Heart right ventricle (tissue), 16 donors: ENCODE measurements at regions not wholly inside any gene's neighbourhood (a gene's known extent, or its start where the extent isn't known, plus 50 kb on each side); places are given as distances from the start of the nearest gene placed in this dataset.

Experiments used
- ATAC-seq, 8 donors: fragments of 200-7000 bp; cut with Tn5 transposase; one replicate each; pipeline ENCODE4 v1.9.1; 2020; ENCODE audit warnings: mild to moderate bottlenecking in 8 of 8, moderate library complexity in 8 of 8, moderate number of reproducible peaks in 1 of 8
- DNase-seq, 2 donors: peaks; one replicate each; pipeline ENCODE4 v3.0.0-alpha.2; 2020
- H3K27ac ChIP-seq, 10 donors: fragments of 200-600 bp; sonication (generic) in 2 of 10; one replicate each; pipeline versions ENCODE4 v1.5.0 to v1.8.0; 2020 to 2022; ENCODE audit warnings: mild to moderate bottlenecking in 3 of 10
- H3K27me3 ChIP-seq, 7 donors: fragments of 200-600 bp; one replicate each; pipeline ENCODE4 v1.8.0; 2021 to 2022; ENCODE audit warnings: mild to moderate bottlenecking in 2 of 7
- H3K36me3 ChIP-seq, 9 donors: fragments of 200-600 bp; sonication (generic) in 1 of 9; one replicate each; pipeline versions ENCODE4 v1.5.0 to v1.8.0; 2020 to 2022; ENCODE audit warnings: mild to moderate bottlenecking in 2 of 9
- H3K4me1 ChIP-seq, 9 donors: fragments of 200-600 bp; sonication (generic) in 1 of 9; one replicate each; pipeline versions ENCODE4 v1.5.0 to v1.8.0; 2020 to 2022; ENCODE audit warnings: mild to moderate bottlenecking in 4 of 9
- H3K4me3 ChIP-seq, 10 donors: fragments of 200-600 bp; sonication (generic) in 2 of 10; one replicate each; pipeline versions ENCODE4 v1.5.0 to v1.8.0; 2020 to 2022; ENCODE audit warnings: mild to moderate bottlenecking in 7 of 10, moderate library complexity in 2 of 10
- H3K9me3 ChIP-seq, 11 donors: fragments of 200-600 bp in 10 of 11; sonication (generic) in 2 of 11; one replicate each; pipeline versions ENCODE4 v1.5.0 to v1.8.0; 2013 to 2022; ENCODE audit warnings: mild to moderate bottlenecking in 2 of 11, control low read depth in 1 of 11, moderate library complexity in 1 of 11
- WGBS, 2 donors: extraction: QIAGEN DNeasy Blood & Tissue Kit; methylation state at CpG; one replicate each; pipeline ENCODE4 v1.1.7; 2013; ENCODE audit warnings: inconsistent platforms in 1 of 2; 5-methylcytosine and 5-hydroxymethylcytosine counted together
- intact Hi-C, 10 donors: fragments of 100-400 bp; cut with DNase I; formaldehyde crosslinking; loops; one replicate each; pipeline versions ENCODE4 v1.11.1 to v1.14.2; 2022
- TF ChIP-seq, protein P1 (sequence below), 9 donors: fragments of 200-600 bp; sonication (generic) in 2 of 9; IDR thresholded peaks; one replicate each; pipeline versions ENCODE4 v1.5.0 to v1.8.0; 2021 to 2022; ENCODE audit warnings: antibody characterized with exemption in 9 of 9, mild to moderate bottlenecking in 5 of 9, moderate library complexity in 1 of 9
- donor health status: Arrhythmogenic right ventricular cardiomyopathy.
- donor health status: ischemic (EF 13 %, LVEDD 7.1; RV severe dilation, severe dysfunction).
- donor health status: healthy with polysubstance abuse.
- donor health status: DM: no; HTN: yes; CAD: no.
- donor health status: DM: no; HTN: no; CAD: no.
- donor health status: ischemic (EF 25% LVEDD 6.9; RV normal size, moderate dysfunction).
- donor health status: ischemic (EF 25% LVEDD 5.7; RV mildly dilated, moderate dysfunction).
- donor health status: healthy.
- donor health status: DM: yes; HTN: yes; CAD: no.
- donor health status: Ischemic cardiomyopathy.
- donor health status: ischemic (EF 35%, LVEDD 5.7; RV mildly dilated, moderate dysfunction).
- donor health status: nonischemic (EF 11% LVEDD 7.7; RV severe dilation, severe dysfunction).
- donor health status: DM: yes; HTN: yes; CAD: no.
- donor health status: PGD.
- donor health status: ischemic (EF 29% LVEDD 5.4; RV normal size, mild dysfunction).
- donor health status: nonischemic (EF 23%, LVEDD 6.1; RV moderate dilation, normal function).

DNA sequence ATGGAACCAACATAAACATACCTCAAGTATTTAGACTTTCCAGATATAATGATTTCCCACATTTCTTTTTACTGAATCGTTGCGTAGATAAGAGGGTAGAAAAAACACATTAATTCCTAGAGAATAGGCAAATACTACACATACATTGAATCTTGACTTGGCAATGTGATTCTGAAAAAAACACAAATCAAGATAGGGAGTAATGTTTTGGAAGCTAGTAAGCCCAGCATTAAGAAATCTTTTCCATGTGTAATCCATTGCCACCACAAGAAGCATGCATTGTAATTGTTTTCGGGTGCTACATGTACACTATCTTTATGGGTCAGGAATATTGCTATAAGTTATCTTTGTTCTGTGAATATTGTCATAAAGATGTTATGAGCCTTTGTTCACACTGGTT lies 269.8 kb upstream of the PDGFD start:
- no peak for DNase-seq
- TF ChIP-seq, protein P1, sequence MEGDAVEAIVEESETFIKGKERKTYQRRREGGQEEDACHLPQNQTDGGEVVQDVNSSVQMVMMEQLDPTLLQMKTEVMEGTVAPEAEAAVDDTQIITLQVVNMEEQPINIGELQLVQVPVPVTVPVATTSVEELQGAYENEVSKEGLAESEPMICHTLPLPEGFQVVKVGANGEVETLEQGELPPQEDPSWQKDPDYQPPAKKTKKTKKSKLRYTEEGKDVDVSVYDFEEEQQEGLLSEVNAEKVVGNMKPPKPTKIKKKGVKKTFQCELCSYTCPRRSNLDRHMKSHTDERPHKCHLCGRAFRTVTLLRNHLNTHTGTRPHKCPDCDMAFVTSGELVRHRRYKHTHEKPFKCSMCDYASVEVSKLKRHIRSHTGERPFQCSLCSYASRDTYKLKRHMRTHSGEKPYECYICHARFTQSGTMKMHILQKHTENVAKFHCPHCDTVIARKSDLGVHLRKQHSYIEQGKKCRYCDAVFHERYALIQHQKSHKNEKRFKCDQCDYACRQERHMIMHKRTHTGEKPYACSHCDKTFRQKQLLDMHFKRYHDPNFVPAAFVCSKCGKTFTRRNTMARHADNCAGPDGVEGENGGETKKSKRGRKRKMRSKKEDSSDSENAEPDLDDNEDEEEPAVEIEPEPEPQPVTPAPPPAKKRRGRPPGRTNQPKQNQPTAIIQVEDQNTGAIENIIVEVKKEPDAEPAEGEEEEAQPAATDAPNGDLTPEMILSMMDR (IDR thresholded peaks at IDR 0.05): no peak
- peaks cover 0 to 6% (median 0%) of the 10 kb centered on the region in 9 donors for H3K4me1 ChIP-seq
- no peak overlapping the region for H3K27ac ChIP-seq
- peaks cover 0 to 3% (median 0%) of the 10 kb centered on the region in 11 donors for H3K9me3 ChIP-seq
- intact Hi-C loops: no loop called here
- 83% methylated on average over 3 of the region's 3 CpGs for WGBS, 2 donors
- ATAC-seq: no peak
- H3K36me3 ChIP-seq: no peaks in the 10 kb centered on the region
- no peak overlapping the region for H3K4me3 ChIP-seq
- no peaks in the 10 kb centered on the region for H3K27me3 ChIP-seq

DNA sequence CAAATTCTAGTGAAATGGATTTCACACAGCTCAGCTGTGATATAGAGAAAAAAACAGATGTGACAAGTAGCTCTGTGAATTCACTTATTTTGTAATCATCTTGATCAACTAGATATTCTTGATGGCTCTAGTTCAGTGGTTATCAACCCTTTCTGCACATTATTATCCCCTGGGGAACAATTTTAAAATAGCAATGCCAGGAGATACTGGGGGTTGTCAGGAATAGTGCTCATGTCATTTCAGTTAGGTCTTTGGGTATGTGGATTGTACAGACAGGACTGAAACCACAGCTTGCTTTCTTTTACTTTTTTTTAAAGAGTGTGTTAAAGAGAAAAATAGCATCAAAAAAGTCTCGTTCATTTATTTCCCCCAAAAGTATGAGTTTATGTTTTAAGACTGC lies 269.0 kb upstream of the PDGFD start:
- Histone ChIP-seq H3K4me3 (no peak overlapping the region), H3K27ac (no peak overlapping the region), H3K27me3 (no peaks in the 10 kb centered on the region), H3K4me1 (peaks cover 0 to 6% (median 0%) of the 10 kb centered on the region in 9 donors), H3K9me3 (no peaks in the 10 kb centered on the region), H3K36me3 (no peaks in the 10 kb centered on the region)
- TF ChIP-seq, protein P1 (IDR thresholded peaks at IDR 0.05): no peak
- no peak for DNase-seq
- intact Hi-C loops: no loop called here
- no peak for ATAC-seq
- 44% methylated on average over 1 of the region's 1 CpG for WGBS, 2 donors

DNA sequence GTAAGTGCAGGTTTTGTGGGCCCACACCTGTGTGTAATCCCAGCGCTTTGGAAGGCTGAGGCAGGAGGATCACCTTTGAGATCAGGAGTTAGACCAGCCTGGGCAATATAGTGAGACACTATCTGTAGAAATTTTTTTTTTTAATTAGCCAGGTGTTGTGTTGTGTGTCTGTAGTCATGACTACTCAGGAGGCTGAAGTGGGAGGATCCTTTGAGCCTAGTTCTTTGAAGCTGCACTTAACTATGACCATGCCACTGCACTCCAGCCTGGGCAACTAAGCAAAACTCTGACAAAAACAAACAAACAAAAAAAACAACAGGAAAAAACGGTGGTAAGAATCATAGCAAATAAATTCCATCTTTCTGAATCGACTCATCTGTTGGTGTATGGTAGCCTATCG lies 268.6 kb upstream of the PDGFD start:
- intact Hi-C loops: no loop called here
- H3K27ac ChIP-seq: no peak overlapping the region
- no peaks in the 10 kb centered on the region for H3K27me3 ChIP-seq
- H3K4me1 ChIP-seq: peaks cover 0 to 6% (median 0%) of the 10 kb centered on the region in 9 donors
- no peaks in the 10 kb centered on the region for H3K36me3 ChIP-seq
- no peak for ATAC-seq
- 68 to 73% methylated on average over 4 of the region's 4 CpGs for WGBS, 2 donors
- H3K4me3 ChIP-seq: no peak overlapping the region
- DNase-seq: no peak
- TF ChIP-seq, protein P1 (IDR thresholded peaks at IDR 0.05): no peak
- H3K9me3 ChIP-seq: no peaks in the 10 kb centered on the region

DNA sequence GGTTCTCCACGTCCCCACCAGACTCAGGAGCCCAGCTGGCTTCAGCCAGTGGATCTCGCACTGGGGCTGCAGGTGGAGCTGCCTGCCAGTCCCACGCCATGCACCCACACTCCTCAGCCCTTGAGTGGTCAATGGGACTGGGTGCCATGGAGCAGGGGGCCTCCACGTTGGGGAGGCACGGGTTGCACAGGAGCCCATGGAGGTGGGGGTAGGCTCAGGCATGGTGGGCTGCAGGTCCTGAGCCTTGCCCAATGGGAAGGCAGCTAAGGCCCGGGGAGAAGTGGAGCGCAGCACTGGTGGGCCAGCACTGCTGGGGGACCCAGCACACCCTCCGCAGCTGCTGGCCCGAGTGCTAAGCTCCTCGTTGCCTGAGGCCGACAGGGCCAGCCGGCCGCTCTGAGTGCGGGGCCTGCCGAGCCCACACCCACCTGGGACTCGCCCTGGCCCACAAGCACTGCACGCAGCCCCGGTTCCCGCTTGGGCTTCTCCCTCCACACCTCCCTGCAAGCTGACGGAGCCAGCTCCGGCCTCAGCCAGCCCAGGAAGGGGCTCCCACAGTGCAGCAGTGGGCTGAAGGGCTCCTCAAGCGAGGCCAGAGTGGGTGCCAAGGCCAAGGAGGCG lies 258.5 kb upstream of the PDGFD start:
- H3K27ac ChIP-seq: no peak overlapping the region
- DNase-seq (peak in 1 of 2 donors; percentile 4), ATAC-seq (peak in 1 of 8 donors; percentile 30)
- WGBS, 2 donors: 93% methylated on average over 23 of the region's 23 CpGs
- intact Hi-C loops: no loop called here
- H3K36me3 ChIP-seq: no peaks in the 10 kb centered on the region
- H3K27me3 ChIP-seq: no peaks in the 10 kb centered on the region
- no peaks in the 10 kb centered on the region for H3K9me3 ChIP-seq
- TF ChIP-seq, protein P1 (IDR thresholded peaks at IDR 0.05): no peak
- H3K4me1 ChIP-seq: no peaks in the 10 kb centered on the region
- no peak overlapping the region for H3K4me3 ChIP-seq
